ENCODE measurements at regions not wholly inside any gene's neighbourhood (a gene's known extent, or its start where the extent isn't known, plus 50 kb on each side); places are given as distances from the start of the nearest gene placed in this dataset.

DNA sequence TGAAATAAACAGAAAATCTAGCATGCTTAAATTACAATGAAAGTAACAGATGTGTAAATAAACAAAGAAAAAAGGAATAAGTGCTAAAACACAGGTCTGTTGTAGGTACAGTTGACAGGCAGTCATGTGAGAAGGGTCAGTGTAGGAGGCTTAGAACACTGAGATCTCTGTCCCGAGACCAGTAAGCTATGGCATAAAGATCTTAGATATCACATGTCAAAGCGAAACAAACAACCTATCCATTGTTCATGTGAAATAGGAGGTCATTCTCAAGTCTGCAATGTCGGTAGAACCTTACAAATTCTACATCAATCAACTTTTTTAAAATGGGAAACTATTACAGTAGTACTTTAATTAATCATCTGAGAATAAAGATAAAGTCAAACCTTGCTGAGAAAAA, 428.9 kb upstream of the ADGRL2 start:
- no peaks in the 10 kb centered on the region for H3K27me3 Mint-ChIP-seq (ENCODE audit: low read depth)
- no peak for DNase-seq
- H3K4me3 Mint-ChIP-seq = no peak overlapping the region
- intact Hi-C loops (cut with micrococcal nuclease) = no loop called here
- H3K36me3 Mint-ChIP-seq (ENCODE audit: low read depth) = no peaks in the 10 kb centered on the region
- CTCF ChIA-PET = interaction anchor here (0.6 kb wide), 1 partner anchor 669 kb away, joined by 3 read pairs; no protein-coding TSS in a partner anchor
- no peak overlapping the region for H3K27ac Mint-ChIP-seq
- H3K4me1 Mint-ChIP-seq (ENCODE audit: low read depth) = no peaks in the 10 kb centered on the region
- peaks cover 7% of the 10 kb centered on the region for H3K9me3 Mint-ChIP-seq

DNA sequence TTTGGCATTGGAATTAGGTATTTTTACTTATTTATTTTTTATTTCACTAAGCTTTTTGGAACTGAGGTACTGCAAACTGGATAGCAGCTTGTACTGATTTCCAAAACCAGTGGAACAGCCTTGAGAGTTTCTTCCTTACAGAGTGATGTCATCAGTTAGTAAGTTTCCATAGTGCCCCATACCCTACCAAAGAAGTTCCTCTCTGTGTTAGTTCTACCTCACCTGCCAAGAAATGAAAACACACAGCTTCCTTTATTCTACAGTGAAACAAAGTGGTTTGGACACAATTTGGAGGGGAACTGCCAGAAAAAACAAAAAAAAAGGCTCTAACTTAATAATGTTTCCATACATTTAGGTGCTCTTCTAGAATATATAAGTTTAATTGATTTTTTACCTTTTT, 430.9 kb upstream of the ADGRL2 start:
- no peaks in the 10 kb centered on the region for H3K27me3 Mint-ChIP-seq (ENCODE audit: low read depth)
- intact Hi-C loops (cut with micrococcal nuclease) = no loop called here
- H3K36me3 Mint-ChIP-seq (ENCODE audit: low read depth) = no peaks in the 10 kb centered on the region
- H3K4me3 Mint-ChIP-seq = no peak overlapping the region
- peaks cover 4% of the 10 kb centered on the region for H3K9me3 Mint-ChIP-seq
- H3K27ac Mint-ChIP-seq = no peak overlapping the region
- CTCF ChIA-PET = no interaction called here
- H3K4me1 Mint-ChIP-seq (ENCODE audit: low read depth) = no peaks in the 10 kb centered on the region
- DNase-seq = no peak

DNA sequence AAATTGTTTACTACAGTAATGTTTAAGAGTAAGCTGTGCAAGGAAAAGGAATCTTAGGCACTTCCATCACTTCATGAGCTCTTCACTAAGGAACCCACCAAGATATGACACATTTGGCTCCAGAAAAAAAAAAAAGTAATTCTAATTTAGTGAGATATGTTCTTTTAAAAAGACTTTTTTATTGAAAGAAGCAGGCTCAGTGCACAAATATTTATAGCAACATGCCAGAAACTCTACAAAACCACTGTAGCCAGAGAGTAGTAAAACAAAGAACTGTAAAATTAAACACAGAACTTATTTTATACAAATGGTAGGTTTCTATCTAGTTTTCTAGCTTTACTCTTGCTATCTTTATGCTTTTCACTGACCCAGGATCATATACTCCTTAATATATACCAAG, 434.6 kb upstream of the ADGRL2 start:
- H3K9me3 Mint-ChIP-seq = peaks cover 4% of the 10 kb centered on the region
- DNase-seq = no peak
- no peaks in the 10 kb centered on the region for H3K27me3 Mint-ChIP-seq (ENCODE audit: low read depth)
- no peak overlapping the region for H3K27ac Mint-ChIP-seq
- H3K4me1 Mint-ChIP-seq (ENCODE audit: low read depth) = no peaks in the 10 kb centered on the region
- no peak overlapping the region for H3K4me3 Mint-ChIP-seq
- intact Hi-C loops (cut with micrococcal nuclease) = no loop called here
- H3K36me3 Mint-ChIP-seq (ENCODE audit: low read depth) = no peaks in the 10 kb centered on the region
- CTCF ChIA-PET = no interaction called here

DNA sequence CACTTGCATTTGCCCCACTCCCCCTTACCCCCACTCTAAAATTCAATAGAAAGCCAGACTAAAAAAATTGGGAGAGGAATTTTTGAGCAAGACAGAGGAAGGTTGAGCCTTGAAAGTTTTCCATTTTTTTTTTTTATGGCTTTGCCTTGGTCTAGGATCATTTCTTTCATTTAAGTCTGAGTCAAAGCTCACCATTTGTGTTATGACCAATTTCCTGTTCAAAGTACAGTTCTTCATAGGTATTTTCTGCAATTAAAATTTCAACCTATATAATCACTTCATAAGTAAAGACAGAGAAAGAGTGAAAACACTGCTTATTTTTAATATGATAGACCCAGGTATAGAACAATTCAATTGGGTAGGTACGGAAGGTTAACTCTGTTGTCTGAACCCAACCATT, 436.6 kb upstream of the ADGRL2 start:
- Mint-ChIP-seq H3K4me3 (no peak overlapping the region), H3K4me1 (ENCODE audit: low read depth) (no peaks in the 10 kb centered on the region)
- CTCF ChIA-PET = no interaction called here

DNA sequence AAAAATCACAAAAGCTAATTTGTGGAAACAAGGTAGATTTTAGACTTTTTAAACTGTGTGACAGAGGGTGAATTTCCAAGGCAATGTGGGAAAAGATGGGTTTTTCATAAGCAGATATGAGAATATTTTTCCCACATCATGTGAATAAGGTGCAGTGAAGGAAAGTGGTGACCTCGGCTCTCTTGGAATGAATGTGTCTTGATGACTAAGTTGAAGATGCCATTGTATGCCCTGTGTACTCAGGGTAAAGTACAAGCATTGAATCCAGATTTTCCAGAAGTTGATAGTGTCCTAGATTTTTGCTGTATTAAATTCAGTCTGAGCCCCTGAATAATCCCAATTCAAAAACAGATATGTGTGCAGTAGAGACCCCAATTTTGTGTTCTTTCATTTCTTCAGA, 442.6 kb upstream of the ADGRL2 start:
- no peak overlapping the region for H3K4me3 Mint-ChIP-seq
- CTCF ChIA-PET = no interaction called here
- no peaks in the 10 kb centered on the region for H3K27me3 Mint-ChIP-seq (ENCODE audit: low read depth)
- no peak for DNase-seq
- intact Hi-C loops (cut with micrococcal nuclease) = no loop called here
- H3K4me1 Mint-ChIP-seq (ENCODE audit: low read depth) = no peaks in the 10 kb centered on the region
- H3K9me3 Mint-ChIP-seq = no peaks in the 10 kb centered on the region
- H3K27ac Mint-ChIP-seq = no peak overlapping the region
- no peaks in the 10 kb centered on the region for H3K36me3 Mint-ChIP-seq (ENCODE audit: low read depth)

More for the DNA sequence above, 436.6 kb upstream of the ADGRL2 start:
- no peaks in the 10 kb centered on the region for H3K27me3 Mint-ChIP-seq (ENCODE audit: low read depth)
- no peak for DNase-seq
- H3K27ac Mint-ChIP-seq = no peak overlapping the region
- intact Hi-C loops (cut with micrococcal nuclease) = no loop called here
- H3K9me3 Mint-ChIP-seq = peaks cover 4% of the 10 kb centered on the region
- no peaks in the 10 kb centered on the region for H3K36me3 Mint-ChIP-seq (ENCODE audit: low read depth)

DNA sequence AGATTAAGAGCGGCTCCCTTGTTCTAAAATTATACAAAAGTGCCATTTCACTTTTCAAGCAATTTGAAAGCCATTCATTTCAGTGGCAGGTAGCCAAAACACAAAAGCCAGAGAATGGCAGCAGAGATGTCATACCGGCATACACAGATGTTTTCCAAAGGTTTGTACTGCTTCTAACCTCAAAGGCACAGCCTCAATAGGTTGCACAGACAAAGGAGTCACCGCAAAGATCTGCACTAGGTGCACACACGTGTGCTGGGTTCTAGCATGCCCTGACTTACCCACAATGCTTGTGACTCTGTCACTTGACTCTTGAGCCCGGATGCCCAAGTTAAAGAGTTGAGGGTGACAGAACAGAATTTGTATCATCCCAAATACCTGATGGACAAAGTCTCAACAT, 448.9 kb upstream of the ADGRL2 start:
- DNase-seq = no peak
- no peak overlapping the region for H3K4me3 Mint-ChIP-seq
- H3K27ac Mint-ChIP-seq = no peak overlapping the region
- H3K27me3 Mint-ChIP-seq (ENCODE audit: low read depth) = no peaks in the 10 kb centered on the region
- no peaks in the 10 kb centered on the region for H3K36me3 Mint-ChIP-seq (ENCODE audit: low read depth)
- H3K9me3 Mint-ChIP-seq = peaks cover 3% of the 10 kb centered on the region
- H3K4me1 Mint-ChIP-seq (ENCODE audit: low read depth) = no peaks in the 10 kb centered on the region
- CTCF ChIA-PET = no interaction called here
- intact Hi-C loops (cut with micrococcal nuclease) = no loop called here

DNA sequence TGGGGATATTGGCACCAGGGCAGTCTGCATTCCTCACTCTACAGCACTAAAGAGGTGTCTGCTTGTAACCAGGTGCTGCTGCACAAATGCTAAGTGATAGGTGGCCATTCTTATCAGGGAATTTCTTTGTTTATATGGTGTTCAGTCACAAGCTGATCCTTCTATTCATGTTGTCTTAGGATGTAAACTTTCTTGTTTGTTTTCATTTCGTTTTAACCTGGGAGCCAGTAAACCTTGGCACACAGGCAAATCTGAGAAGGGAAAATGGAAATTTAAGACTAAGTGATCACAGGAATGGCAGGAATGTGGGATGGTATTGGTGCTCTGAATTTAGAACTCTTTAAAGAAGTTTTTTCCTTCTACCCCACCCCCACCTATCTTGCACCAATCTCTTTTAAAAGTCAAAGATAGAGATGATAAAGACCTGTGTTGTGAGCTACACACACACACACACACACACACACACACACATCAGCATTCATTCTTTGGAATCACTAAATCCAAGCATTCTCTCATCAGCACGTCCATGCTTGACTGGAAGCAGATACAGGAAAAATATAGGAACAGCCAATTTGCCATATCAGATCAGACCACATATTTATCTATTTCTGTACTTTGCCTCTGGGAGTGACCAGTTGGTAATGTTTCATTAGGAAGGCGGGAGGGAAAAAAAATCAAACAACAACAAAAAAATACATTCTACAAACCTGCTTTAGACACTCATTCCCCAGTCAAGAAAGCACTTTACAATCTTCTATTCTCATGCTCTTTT, 451.4 kb upstream of the ADGRL2 start:
- no peak overlapping the region for H3K27ac Mint-ChIP-seq
- no peaks in the 10 kb centered on the region for H3K27me3 Mint-ChIP-seq (ENCODE audit: low read depth)
- H3K36me3 Mint-ChIP-seq (ENCODE audit: low read depth) = no peaks in the 10 kb centered on the region
- H3K9me3 Mint-ChIP-seq = peaks cover 3% of the 10 kb centered on the region
- H3K4me3 Mint-ChIP-seq = no peak overlapping the region
- DNase-seq = no peak
- intact Hi-C loops (cut with micrococcal nuclease) = no loop called here
- CTCF ChIA-PET = no interaction called here
- no peaks in the 10 kb centered on the region for H3K4me1 Mint-ChIP-seq (ENCODE audit: low read depth)

DNA sequence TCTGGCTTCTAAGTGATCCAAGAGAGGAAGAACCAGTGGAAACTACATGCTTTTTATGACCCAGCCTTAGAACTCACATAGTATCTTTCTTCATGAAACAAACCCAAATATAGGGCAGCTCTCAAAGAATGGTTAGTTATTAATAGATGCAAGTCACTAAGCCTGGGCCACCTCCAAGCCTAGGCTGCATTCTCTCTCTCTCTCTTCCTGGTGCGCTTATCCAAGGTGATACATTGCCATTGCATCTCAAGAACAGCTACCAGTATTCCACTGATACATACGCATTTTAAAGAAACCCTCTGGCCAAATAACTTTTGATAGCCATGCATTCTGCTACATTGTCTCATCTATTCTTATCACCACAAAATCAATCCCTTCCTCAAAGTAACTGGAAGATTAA, 455.6 kb upstream of the ADGRL2 start:
- CTCF ChIA-PET = no interaction called here
- H3K4me1 Mint-ChIP-seq (ENCODE audit: low read depth) = no peaks in the 10 kb centered on the region
- intact Hi-C loops (cut with micrococcal nuclease) = no loop called here

DNA sequence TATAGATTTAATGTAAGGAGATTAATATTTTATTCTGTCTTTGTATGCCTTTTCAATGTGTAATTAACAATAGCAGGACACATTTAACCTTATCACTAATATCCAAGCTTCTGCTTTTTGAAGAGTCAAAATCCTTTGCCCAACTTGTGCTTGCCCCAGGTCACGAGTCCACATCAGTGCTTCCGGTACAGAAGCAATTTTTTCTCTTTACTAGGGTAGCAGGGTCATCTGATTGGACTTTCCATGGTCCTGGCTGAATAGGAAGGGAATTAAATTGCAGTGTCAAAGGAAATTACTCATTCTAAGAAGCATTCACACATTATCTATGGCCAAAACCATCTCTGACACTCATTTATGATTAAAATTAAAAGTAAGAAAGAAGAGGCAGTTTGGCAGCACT, 460.5 kb upstream of the ADGRL2 start:
- H3K27ac Mint-ChIP-seq = no peak overlapping the region
- H3K4me3 Mint-ChIP-seq = no peak overlapping the region
- H3K36me3 Mint-ChIP-seq (ENCODE audit: low read depth) = no peaks in the 10 kb centered on the region
- intact Hi-C loops (cut with micrococcal nuclease) = no loop called here
- H3K9me3 Mint-ChIP-seq = peaks cover 7% of the 10 kb centered on the region
- DNase-seq = no peak
- H3K4me1 Mint-ChIP-seq (ENCODE audit: low read depth) = no peaks in the 10 kb centered on the region
- no peaks in the 10 kb centered on the region for H3K27me3 Mint-ChIP-seq (ENCODE audit: low read depth)
- CTCF ChIA-PET = no interaction called here

More for the DNA sequence above, 455.6 kb upstream of the ADGRL2 start:
- no peak overlapping the region for H3K27ac Mint-ChIP-seq
- peaks cover 3% of the 10 kb centered on the region for H3K9me3 Mint-ChIP-seq
- no peak for DNase-seq
- H3K4me3 Mint-ChIP-seq = no peak overlapping the region
- no peaks in the 10 kb centered on the region for H3K27me3 Mint-ChIP-seq (ENCODE audit: low read depth)
- H3K36me3 Mint-ChIP-seq (ENCODE audit: low read depth) = no peaks in the 10 kb centered on the region

DNA sequence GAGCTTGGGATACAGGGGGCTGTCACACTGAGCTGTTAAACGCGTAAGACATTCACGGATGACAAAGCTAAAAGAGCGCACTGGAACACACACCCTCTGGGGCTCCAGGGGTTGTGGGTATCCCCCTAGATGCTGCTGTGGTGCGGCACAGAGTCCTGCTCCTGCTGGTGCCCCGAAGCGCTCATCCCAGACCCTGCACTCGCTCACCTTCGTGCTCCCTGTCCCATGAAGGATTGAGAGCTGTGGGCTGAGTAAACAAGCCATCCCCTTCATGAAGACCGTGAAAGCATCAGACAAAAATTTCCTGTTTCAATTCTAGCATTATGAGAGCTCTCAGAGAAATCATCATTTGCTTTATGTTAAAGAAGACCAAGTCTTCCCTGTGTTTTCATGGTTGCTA, 463.5 kb upstream of the ADGRL2 start:
- H3K27ac Mint-ChIP-seq = no peak overlapping the region

DNA sequence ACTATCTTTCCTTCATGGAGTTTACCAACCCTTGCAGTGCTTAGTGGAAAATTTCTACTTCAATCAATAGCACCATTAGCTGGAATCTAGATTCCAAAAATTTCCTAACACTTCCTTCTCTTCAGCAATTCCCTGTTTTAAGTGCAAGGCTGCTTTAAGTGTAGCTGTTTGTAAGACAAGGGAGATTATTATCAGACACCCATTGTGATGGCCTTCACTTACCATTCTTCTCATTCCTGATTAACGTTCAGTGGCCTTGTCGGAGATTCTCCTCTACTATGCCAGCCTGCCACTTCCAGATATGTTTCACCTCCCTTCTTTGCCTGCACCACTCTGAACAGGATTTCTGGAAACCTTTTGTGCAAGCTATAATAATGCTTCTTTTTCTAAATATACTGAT, 464.9 kb upstream of the ADGRL2 start:
- CTCF ChIA-PET = no interaction called here
- intact Hi-C loops (cut with micrococcal nuclease) = loop anchor here (1.0 kb wide), 1 partner anchor 41 kb away; no protein-coding TSS in a partner anchor
- no peaks in the 10 kb centered on the region for H3K4me1 Mint-ChIP-seq (ENCODE audit: low read depth)

More for the DNA sequence above, 463.5 kb upstream of the ADGRL2 start:
- intact Hi-C loops (cut with micrococcal nuclease) = no loop called here
- no peak for DNase-seq
- peaks cover 7% of the 10 kb centered on the region for H3K9me3 Mint-ChIP-seq
- no peak overlapping the region for H3K4me3 Mint-ChIP-seq
- no peaks in the 10 kb centered on the region for H3K36me3 Mint-ChIP-seq (ENCODE audit: low read depth)
- CTCF ChIA-PET = no interaction called here
- no peaks in the 10 kb centered on the region for H3K27me3 Mint-ChIP-seq (ENCODE audit: low read depth)
- H3K4me1 Mint-ChIP-seq (ENCODE audit: low read depth) = no peaks in the 10 kb centered on the region

DNA sequence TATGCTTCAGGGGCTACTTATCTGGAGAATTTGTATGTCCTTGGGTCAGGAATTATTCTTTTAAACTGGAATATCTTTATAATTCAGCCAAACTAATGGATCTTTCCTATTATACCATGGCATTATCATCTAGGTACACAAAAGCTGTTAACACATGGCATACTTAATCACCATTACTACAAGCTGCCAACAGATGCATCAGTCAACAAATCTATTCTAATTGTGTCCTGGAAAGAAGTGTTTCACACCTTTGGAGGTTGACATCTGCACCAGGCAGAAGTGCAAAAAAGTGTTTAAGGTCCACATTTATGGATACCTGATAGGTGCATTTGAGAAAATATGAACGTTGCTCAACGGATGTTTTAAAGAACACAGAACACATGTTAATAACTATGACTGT, 470.2 kb upstream of the ADGRL2 start:
- no peak for DNase-seq
- Mint-ChIP-seq H3K27me3 (ENCODE audit: low read depth) (no peaks in the 10 kb centered on the region), H3K27ac (no peak overlapping the region), H3K4me3 (no peak overlapping the region), H3K9me3 (no peaks in the 10 kb centered on the region), H3K4me1 (ENCODE audit: low read depth) (no peaks in the 10 kb centered on the region), H3K36me3 (ENCODE audit: low read depth) (no peaks in the 10 kb centered on the region)
- intact Hi-C loops (cut with micrococcal nuclease) = no loop called here
- CTCF ChIA-PET = no interaction called here

More for the DNA sequence above, 464.9 kb upstream of the ADGRL2 start:
- H3K4me3 Mint-ChIP-seq = no peak overlapping the region
- no peaks in the 10 kb centered on the region for H3K27me3 Mint-ChIP-seq (ENCODE audit: low read depth)
- H3K36me3 Mint-ChIP-seq (ENCODE audit: low read depth) = no peaks in the 10 kb centered on the region
- no peak overlapping the region for H3K27ac Mint-ChIP-seq
- peaks cover 7% of the 10 kb centered on the region for H3K9me3 Mint-ChIP-seq
- DNase-seq = no peak

DNA sequence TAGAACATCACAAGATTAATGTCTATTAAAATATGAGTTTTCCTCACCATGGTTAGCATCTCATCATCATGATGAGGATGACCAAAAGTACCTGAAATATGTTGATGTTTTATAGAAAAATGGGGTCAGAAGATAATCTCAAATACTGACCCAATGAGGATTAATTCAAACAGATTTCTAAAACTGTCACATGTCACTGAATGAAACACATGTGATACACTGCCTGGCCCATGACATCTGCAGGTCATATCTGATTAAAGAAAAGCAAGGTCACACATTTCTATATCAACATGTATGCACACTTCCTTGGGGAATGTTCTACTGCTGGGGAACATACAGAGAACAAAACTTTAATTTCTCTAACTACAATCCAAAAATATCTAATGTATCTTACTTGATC, 470.6 kb upstream of the ADGRL2 start:
- CTCF ChIA-PET = no interaction called here
- Mint-ChIP-seq H3K27ac (no peak overlapping the region), H3K4me1 (ENCODE audit: low read depth) (no peaks in the 10 kb centered on the region), H3K36me3 (ENCODE audit: low read depth) (no peaks in the 10 kb centered on the region), H3K27me3 (ENCODE audit: low read depth) (no peaks in the 10 kb centered on the region), H3K4me3 (no peak overlapping the region), H3K9me3 (no peaks in the 10 kb centered on the region)
- DNase-seq = no peak
- intact Hi-C loops (cut with micrococcal nuclease) = no loop called here
